GM19328 (cell line): ENCODE measurements at regions not wholly inside any gene's neighbourhood (a gene's known extent, or its start where the extent isn't known, plus 50 kb on each side); places are given as distances from the start of the nearest gene placed in this dataset.
"Not testable (repeated sequence)": the region's sequence is repeated elsewhere in the genome, so short reads cannot be mapped to it uniquely, and the experiment has no call there.

Experiments
- ATAC-seq: cut with Tn5 transposase; IDR thresholded peaks from one replicate; pipeline ENCODE4 v1.9.1; 2021; ENCODE audit warnings: mild to moderate bottlenecking, moderate library complexity; ENCODE audit not compliant: unreplicated experiment

GRCh38 chr3:144501467-144501866, 529.8 kb downstream of the DIPK2A start:
- ATAC-seq: no peak

- no peak for ATAC-seq
These were observed 530.8 kb downstream of the DIPK2A start for GRCh38 chr3:144502402-144502801.

GRCh38 chr3:144506375-144506774, 534.8 kb downstream of the DIPK2A start:
- not testable (repeated sequence) for ATAC-seq

- ATAC-seq: no peak
These were observed 539.7 kb downstream of the DIPK2A start for GRCh38 chr3:144511346-144511745.

GRCh38 chr3:144516026-144516425, 544.4 kb downstream of the DIPK2A start:
- ATAC-seq: no peak

- ATAC-seq: no peak
These were observed 545.0 kb downstream of the DIPK2A start for GRCh38 chr3:144516589-144516988.

- ATAC-seq: no peak
These were observed 549.5 kb downstream of the DIPK2A start for GRCh38 chr3:144521131-144521530.

- no peak for ATAC-seq
These were observed 550.8 kb downstream of the DIPK2A start for GRCh38 chr3:144522456-144522855.

GRCh38 chr3:144523396-144523795, 551.8 kb downstream of the DIPK2A start:
- ATAC-seq: no peak

- no peak for ATAC-seq
These were observed 552.9 kb downstream of the DIPK2A start for GRCh38 chr3:144524531-144524930.

- ATAC-seq: no peak
These were observed 557.9 kb downstream of the DIPK2A start for GRCh38 chr3:144529566-144529965.

- ATAC-seq: no peak
These were observed 573.2 kb downstream of the DIPK2A start for GRCh38 chr3:144544871-144545270.

GRCh38 chr3:144546539-144546938, 574.9 kb downstream of the DIPK2A start:
- ATAC-seq: no peak

GRCh38 chr3:144548346-144548745, 576.7 kb downstream of the DIPK2A start:
- ATAC-seq: no peak

GRCh38 chr3:144549166-144549565, 577.5 kb downstream of the DIPK2A start:
- ATAC-seq: no peak

GRCh38 chr3:144552346-144553057, 580.9 kb downstream of the DIPK2A start:
- ATAC-seq: no peak

- no peak for ATAC-seq
These were observed 581.7 kb downstream of the DIPK2A start for GRCh38 chr3:144553301-144553700.

GRCh38 chr3:144554889-144555288, 583.3 kb downstream of the DIPK2A start:
- ATAC-seq: no peak

- peak; percentile 76 for ATAC-seq
These were observed 584.8 kb downstream of the DIPK2A start for GRCh38 chr3:144556392-144556791.

- ATAC-seq: no peak
These were observed 585.9 kb downstream of the DIPK2A start for GRCh38 chr3:144557515-144557914.

GRCh38 chr3:144564011-144564410, 592.4 kb downstream of the DIPK2A start:
- ATAC-seq: no peak

GRCh38 chr3:144566320-144566719, 594.7 kb downstream of the DIPK2A start:
- ATAC-seq: no peak

- no peak for ATAC-seq
These were observed 598.0 kb downstream of the DIPK2A start for GRCh38 chr3:144569651-144570050.
